HEK293 (cell line): ENCODE measurements at regions not wholly inside any gene's neighbourhood (a gene's known extent, or its start where the extent isn't known, plus 50 kb on each side); places are given as distances from the start of the nearest gene placed in this dataset.

ENCODE experiments used
- CTCF ChIA-PET: fragments of 350-600 bp; formaldehyde crosslinking; extraction: SDS; loops from one replicate; lab custom pipeline; 2021; ENCODE audit warnings: antibody characterized with exemption; lab: Yijun Ruan, JAX
- POLR2A ChIA-PET: fragments of 300-600 bp; formaldehyde crosslinking; extraction: SDS; loops from one replicate; lab custom pipeline; 2020; ENCODE audit warnings: antibody characterized with exemption, inconsistent platforms; lab: Yijun Ruan, JAX
- H3K27ac ChIP-seq: fragments of 200-500 bp; sonication (Bioruptor generic); 2 replicates; pipeline ENCODE4 v1.5.1; 2014; ENCODE audit warnings: low read depth, low read length, control low read depth, inconsistent platforms; ENCODE audit errors: extremely low read depth
- H3K36me3 ChIP-seq, 2 experiments: fragments of 200-500 bp in 1 of 2; sonication (Bioruptor generic) in 1 of 2; 1 replicate in 1 of 2; 2 replicates in 1 of 2; pipeline ENCODE4 v1.5.1; 2014 to 2017; ENCODE audit warnings: inconsistent platforms in 2 of 2, low read length in 2 of 2; ENCODE audit not compliant: control insufficient read depth in 2 of 2, insufficient read depth in 1 of 2
- H3K4me1 ChIP-seq: fragments of 200-500 bp; sonication (Bioruptor generic); 2 replicates; pipeline ENCODE4 v1.5.1; 2014; ENCODE audit warnings: mild to moderate bottlenecking, low read length, inconsistent platforms; ENCODE audit not compliant: control insufficient read depth, insufficient read depth
- H3K4me3 ChIP-seq: 2 replicates; pipeline ENCODE4 v1.5.1; 2011; ENCODE audit warnings: low read depth, mild to moderate bottlenecking, control low read depth, low read length, moderate library complexity
- H3K9me3 ChIP-seq: fragments of 200-500 bp; sonication (Bioruptor generic); 2 replicates; pipeline ENCODE4 v1.5.1; 2014; ENCODE audit warnings: low read depth, low read length, inconsistent platforms; ENCODE audit not compliant: control insufficient read depth, insufficient read depth
- AEBP2 ChIP-seq: fragments of 450-650 bp; formaldehyde crosslinking; IDR thresholded peaks from 2 replicates; pipeline ENCODE4 v1.5.1; 2016; ENCODE audit warnings: missing biosample characterization, missing genetic modification characterization, borderline replicate concordance
- FEZF1 ChIP-seq: fragments of 450-650 bp; formaldehyde crosslinking; IDR thresholded peaks from 2 replicates; pipeline ENCODE4 v1.5.1; 2016; ENCODE audit warnings: missing biosample characterization, missing genetic modification characterization
- HOXD13 ChIP-seq: sonication (generic); formaldehyde crosslinking; IDR thresholded peaks from 2 replicates; pipeline ENCODE4 v1.8.0; 2022; ENCODE audit warnings: missing genetic modification reagents, borderline replicate concordance
- KLF9 ChIP-seq: fragments of 450-650 bp; formaldehyde crosslinking; IDR thresholded peaks from 2 replicates; pipeline ENCODE4 v1.5.1; 2016; ENCODE audit warnings: missing biosample characterization, missing genetic modification characterization, low read depth
- MZF1 ChIP-seq: fragments of 450-650 bp; formaldehyde crosslinking; IDR thresholded peaks from 2 replicates; pipeline ENCODE4 v1.5.1; 2017; ENCODE audit warnings: missing biosample characterization, missing genetic modification characterization, borderline replicate concordance
- RBAK ChIP-seq: fragments of 450-650 bp; formaldehyde crosslinking; IDR thresholded peaks from 2 replicates; pipeline ENCODE4 v1.5.1; 2016; ENCODE audit warnings: missing biosample characterization, missing genetic modification characterization
- TCF7L2 ChIP-seq: IDR thresholded peaks from 2 replicates; pipeline ENCODE4 v1.6.1; 2011; ENCODE audit warnings: low read depth, mild to moderate bottlenecking, inconsistent platforms, low read length, moderate library complexity, borderline replicate concordance
- ZBTB20 ChIP-seq: fragments of 450-650 bp; formaldehyde crosslinking; IDR thresholded peaks from 2 replicates; pipeline ENCODE4 v1.5.1; 2016; ENCODE audit warnings: missing biosample characterization, missing genetic modification characterization
- ZBTB6 ChIP-seq: fragments of 450-650 bp; formaldehyde crosslinking; IDR thresholded peaks from 2 replicates; pipeline ENCODE4 v1.5.1; 2017; ENCODE audit warnings: missing biosample characterization, missing genetic modification characterization
- ZNF114 ChIP-seq: fragments of 450-650 bp; formaldehyde crosslinking; IDR thresholded peaks from 2 replicates; pipeline ENCODE4 v1.5.0; 2017; ENCODE audit warnings: missing biosample characterization, missing genetic modification characterization
- ZNF121 ChIP-seq: fragments of 450-650 bp; formaldehyde crosslinking; IDR thresholded peaks from 2 replicates; pipeline ENCODE4 v1.5.1; 2016; ENCODE audit warnings: missing biosample characterization, missing genetic modification characterization
- ZNF302 ChIP-seq: fragments of 450-650 bp; formaldehyde crosslinking; IDR thresholded peaks from 2 replicates; pipeline ENCODE4 v1.5.1; 2016; ENCODE audit warnings: missing biosample characterization, missing genetic modification characterization, low read depth
- ZNF341 ChIP-seq: fragments of 450-650 bp; formaldehyde crosslinking; IDR thresholded peaks from 2 replicates; pipeline ENCODE4; 2016; ENCODE audit warnings: low read depth, missing biosample characterization, missing genetic modification characterization
- ZNF426 ChIP-seq: fragments of 450-650 bp; formaldehyde crosslinking; IDR thresholded peaks from 2 replicates; pipeline ENCODE4 v1.5.1; 2017; ENCODE audit warnings: missing biosample characterization, missing genetic modification characterization, mild to moderate bottlenecking, inconsistent platforms, moderate library complexity
- ZNF501 ChIP-seq: fragments of 450-650 bp; formaldehyde crosslinking; IDR thresholded peaks from 2 replicates; pipeline ENCODE4 v1.5.1; 2016; ENCODE audit warnings: missing biosample characterization, missing genetic modification characterization
- ZNF580 ChIP-seq: fragments of 450-650 bp; formaldehyde crosslinking; IDR thresholded peaks from 2 replicates; pipeline ENCODE4 v1.5.1; 2016; ENCODE audit warnings: missing biosample characterization, missing genetic modification characterization
- TF ChIP-seq, protein P1 (sequence below): fragments of 450-650 bp; formaldehyde crosslinking; IDR thresholded peaks from 2 replicates; pipeline ENCODE4 v1.5.1; 2016; ENCODE audit warnings: missing biosample characterization, missing genetic modification characterization, low read depth

- ChIA-PET POLR2A (no interaction called here), CTCF (interaction anchor here (0.7 kb wide), 1 partner anchor 218 kb away, joined by 3 read pairs; no protein-coding TSS in a partner anchor)
- Histone ChIP-seq H3K4me3 (no peak overlapping the region), H3K36me3 (no peaks in the 10 kb centered on the region), H3K27ac (no peak overlapping the region), H3K4me1 (0 out of 2 replicates have a peak, but pooled peaks cover 3% of the 10 kb centered on the region), H3K9me3 (no peaks in the 10 kb centered on the region)
- TF ChIP-seq ZNF501 (tag by site-specific recombination), result no peak
- no peak for TF ChIP-seq ZBTB20 (tag by site-specific recombination)
- TF ChIP-seq TCF7L2, result no peak
- TF ChIP-seq AEBP2 (tag by site-specific recombination), result no peak
- TF ChIP-seq FEZF1 (tag by site-specific recombination), result no peak
- no peak for TF ChIP-seq ZNF341 (tag by site-specific recombination)
Observed at GRCh38 chr21:27168084-27168483, 201.2 kb upstream of the ADAMTS5 start.

DNA sequence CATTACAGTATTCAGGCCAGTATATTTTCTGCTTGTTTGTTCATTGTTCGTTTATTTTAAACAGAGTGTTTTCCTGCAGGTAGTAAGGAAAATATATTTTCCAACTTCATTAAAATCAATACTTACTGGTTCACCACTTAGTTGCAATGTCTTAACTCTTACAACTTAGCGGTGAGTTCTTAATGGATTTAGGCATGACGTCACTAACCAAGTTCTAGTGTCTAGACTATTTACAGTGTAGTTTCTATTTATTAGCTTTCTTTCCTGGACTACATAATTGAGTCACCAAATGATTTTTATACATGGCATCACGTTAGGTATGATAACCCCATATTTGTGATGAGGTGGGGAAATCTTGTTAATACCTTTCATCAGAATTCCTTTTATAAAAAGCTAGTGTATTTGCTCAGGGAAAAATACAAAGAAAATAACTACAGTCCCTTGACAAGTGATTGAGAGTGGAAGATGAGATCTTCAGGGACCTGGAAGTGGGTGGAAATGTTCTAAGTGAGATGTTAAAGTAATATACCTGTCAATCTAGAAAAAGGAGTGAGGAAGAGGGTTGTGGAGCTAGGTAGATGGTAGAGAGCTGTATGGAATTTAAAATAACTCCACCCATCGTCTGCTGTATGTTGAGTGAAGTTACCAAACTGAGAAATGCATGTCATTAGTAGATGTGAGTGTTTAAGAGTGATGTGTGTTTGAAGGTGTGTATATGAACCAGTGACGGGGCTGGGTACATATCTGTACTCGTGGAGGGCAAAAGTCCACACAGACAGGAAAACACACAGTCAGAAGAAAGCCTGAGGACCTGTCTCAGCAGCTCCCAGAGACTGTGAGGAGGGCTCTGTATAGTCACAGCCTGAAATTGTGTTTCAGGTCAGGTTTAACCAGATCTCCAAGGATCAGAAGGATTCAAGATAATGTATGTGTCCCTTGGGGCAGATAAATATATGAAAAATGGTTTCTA is 197.6 kb upstream of the ADAMTS5 start:
- no peaks in the 10 kb centered on the region for H3K36me3 ChIP-seq
- CTCF ChIA-PET, result interaction anchor here (0.6 kb wide), 1 partner anchor 394 kb away, joined by 3 read pairs; no protein-coding TSS in a partner anchor
- H3K27ac ChIP-seq, result no peak overlapping the region
- no peak overlapping the region for H3K4me3 ChIP-seq
- peaks cover 3% of the 10 kb centered on the region; the same call in 1 of the 2 replicates for H3K4me1 ChIP-seq
- no peak for TF ChIP-seq ZNF114
- TF ChIP-seq, protein P1, sequence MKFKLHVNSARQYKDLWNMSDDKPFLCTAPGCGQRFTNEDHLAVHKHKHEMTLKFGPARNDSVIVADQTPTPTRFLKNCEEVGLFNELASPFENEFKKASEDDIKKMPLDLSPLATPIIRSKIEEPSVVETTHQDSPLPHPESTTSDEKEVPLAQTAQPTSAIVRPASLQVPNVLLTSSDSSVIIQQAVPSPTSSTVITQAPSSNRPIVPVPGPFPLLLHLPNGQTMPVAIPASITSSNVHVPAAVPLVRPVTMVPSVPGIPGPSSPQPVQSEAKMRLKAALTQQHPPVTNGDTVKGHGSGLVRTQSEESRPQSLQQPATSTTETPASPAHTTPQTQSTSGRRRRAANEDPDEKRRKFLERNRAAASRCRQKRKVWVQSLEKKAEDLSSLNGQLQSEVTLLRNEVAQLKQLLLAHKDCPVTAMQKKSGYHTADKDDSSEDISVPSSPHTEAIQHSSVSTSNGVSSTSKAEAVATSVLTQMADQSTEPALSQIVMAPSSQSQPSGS (tag by site-specific recombination), result peak; percentile 72
- TF ChIP-seq, all 188 proteins: peak for 1
- H3K9me3 ChIP-seq, result no peaks in the 10 kb centered on the region
- POLR2A ChIA-PET, result no interaction called here

DNA sequence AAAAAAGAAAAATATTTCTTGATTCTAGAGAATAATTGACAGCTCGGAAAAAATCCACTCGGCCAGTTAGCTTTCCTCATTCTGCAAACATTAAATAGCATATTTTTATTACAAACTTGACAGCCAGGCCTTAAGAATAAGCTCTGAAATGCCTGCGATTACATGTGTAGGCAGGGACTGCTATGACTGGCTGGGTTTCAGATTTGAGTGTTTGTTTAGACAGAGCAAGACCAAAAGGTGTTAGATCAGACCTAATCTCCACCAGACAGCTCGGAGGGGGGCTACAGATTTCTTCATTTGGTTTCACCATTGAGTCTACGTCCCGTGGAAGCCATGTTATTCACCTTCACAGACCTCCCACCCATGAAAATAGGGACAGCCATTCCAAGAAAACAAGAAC is 192.1 kb upstream of the ADAMTS5 start:
- Histone ChIP-seq H3K9me3 (no peaks in the 10 kb centered on the region), H3K36me3 (no peaks in the 10 kb centered on the region), H3K27ac (no peak overlapping the region)
- CTCF ChIA-PET, result interaction anchor here (1.8 kb wide), 1 partner anchor 20 kb away, joined by 4 read pairs; no protein-coding TSS in a partner anchor
- TF ChIP-seq HOXD13 (CRISPR knock-in tag) (no peak), KLF9 (tag by site-specific recombination) (no peak), RBAK (tag by site-specific recombination) (no peak), ZBTB6 (no peak), ZNF121 (tag by site-specific recombination) (no peak), ZNF426 (tag by site-specific recombination) (no peak), ZNF580 (tag by site-specific recombination) (no peak), ZNF302 (tag by site-specific recombination) (no peak), MZF1 (no peak)
- TF ChIP-seq, all 188 proteins: peak for 0
- Histone ChIP-seq H3K4me1 (no peaks in the 10 kb centered on the region; the same call in 1 of the 2 replicates), H3K4me3 (no peak overlapping the region)
- POLR2A ChIA-PET, result interaction anchor here (0.8 kb wide), 1 partner anchor 194 kb away, joined by 3 read pairs; no protein-coding TSS in a partner anchor
